ENCODE measurements at regions not wholly inside any gene's neighbourhood (a gene's known extent, or its start where the extent isn't known, plus 50 kb on each side); places are given as distances from the start of the nearest gene placed in this dataset.

DNA sequence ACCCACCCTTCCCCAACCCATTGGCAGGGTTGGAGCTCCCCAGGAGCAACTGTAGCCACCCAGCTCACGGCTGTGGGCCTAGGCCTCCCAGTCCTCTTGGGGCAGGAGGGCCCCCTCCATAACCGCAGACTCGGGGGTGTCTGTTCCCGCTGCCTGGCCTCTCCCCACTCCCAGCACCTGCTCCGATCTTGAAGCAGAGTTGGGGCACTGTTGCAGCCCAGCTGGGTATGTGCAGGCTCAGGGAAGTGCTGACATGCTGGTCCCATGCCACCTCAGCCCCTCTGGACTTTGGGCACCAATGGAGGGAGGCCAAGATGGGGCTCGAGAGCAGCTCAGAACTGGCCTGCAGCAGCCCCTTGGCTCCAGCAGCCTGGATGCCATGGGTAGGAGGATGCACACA, 54.8 kb upstream of the KRTAP11-1 start:
- H3K4me3 ChIP-seq, result no peak overlapping the region
- 81 to 88% (median 83%) methylated on average over 4 to 6 of the region's 6 CpGs for WGBS, 3 donors
- intact Hi-C loops (cut with DNase I), result no loop called here
- no peaks in the 10 kb centered on the region for H3K9me3 ChIP-seq
- TF ChIP-seq POLR2A (IDR thresholded peaks at IDR 0.05) (no peak), EP300 (IDR thresholded peaks at IDR 0.05) (no peak)
- TF ChIP-seq, protein P1, sequence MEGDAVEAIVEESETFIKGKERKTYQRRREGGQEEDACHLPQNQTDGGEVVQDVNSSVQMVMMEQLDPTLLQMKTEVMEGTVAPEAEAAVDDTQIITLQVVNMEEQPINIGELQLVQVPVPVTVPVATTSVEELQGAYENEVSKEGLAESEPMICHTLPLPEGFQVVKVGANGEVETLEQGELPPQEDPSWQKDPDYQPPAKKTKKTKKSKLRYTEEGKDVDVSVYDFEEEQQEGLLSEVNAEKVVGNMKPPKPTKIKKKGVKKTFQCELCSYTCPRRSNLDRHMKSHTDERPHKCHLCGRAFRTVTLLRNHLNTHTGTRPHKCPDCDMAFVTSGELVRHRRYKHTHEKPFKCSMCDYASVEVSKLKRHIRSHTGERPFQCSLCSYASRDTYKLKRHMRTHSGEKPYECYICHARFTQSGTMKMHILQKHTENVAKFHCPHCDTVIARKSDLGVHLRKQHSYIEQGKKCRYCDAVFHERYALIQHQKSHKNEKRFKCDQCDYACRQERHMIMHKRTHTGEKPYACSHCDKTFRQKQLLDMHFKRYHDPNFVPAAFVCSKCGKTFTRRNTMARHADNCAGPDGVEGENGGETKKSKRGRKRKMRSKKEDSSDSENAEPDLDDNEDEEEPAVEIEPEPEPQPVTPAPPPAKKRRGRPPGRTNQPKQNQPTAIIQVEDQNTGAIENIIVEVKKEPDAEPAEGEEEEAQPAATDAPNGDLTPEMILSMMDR (IDR thresholded peaks at IDR 0.05), result no peak
- H3K27me3 ChIP-seq, result no peaks in the 10 kb centered on the region
- H3K4me1 ChIP-seq (ENCODE audit: insufficient read depth), result no peaks in the 10 kb centered on the region
- no peaks in the 10 kb centered on the region for H3K36me3 ChIP-seq
- no peak overlapping the region for H3K27ac ChIP-seq
- no peak for DNase-seq

DNA sequence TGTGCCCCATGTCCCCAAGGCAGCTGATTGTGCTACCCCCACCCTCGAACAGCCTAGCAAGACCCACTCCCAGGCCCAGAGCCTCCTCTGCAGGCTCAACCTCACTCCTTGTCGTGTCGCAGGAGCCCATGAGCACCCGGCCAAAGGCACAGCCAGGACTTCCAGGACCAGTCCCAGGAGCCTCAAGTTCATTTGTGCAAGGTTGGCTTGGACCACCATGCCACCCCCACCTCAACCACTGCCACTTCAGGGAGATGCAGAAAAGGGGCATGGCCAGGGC, 54.4 kb upstream of the KRTAP11-1 start:
- Histone ChIP-seq H3K27ac (no peak overlapping the region), H3K9me3 (no peaks in the 10 kb centered on the region), H3K27me3 (no peaks in the 10 kb centered on the region), H3K4me3 (no peak overlapping the region), H3K36me3 (no peaks in the 10 kb centered on the region), H3K4me1 (ENCODE audit: insufficient read depth) (no peaks in the 10 kb centered on the region)
- WGBS, 3 donors, result 89 to 95% (median 90%) methylated on average over 4 of the region's 4 CpGs
- intact Hi-C loops (cut with DNase I), result no loop called here
- DNase-seq, result no peak
- TF ChIP-seq EP300 (IDR thresholded peaks at IDR 0.05) (no peak), POLR2A (IDR thresholded peaks at IDR 0.05) (no peak)
- TF ChIP-seq, protein P1 (IDR thresholded peaks at IDR 0.05), result no peak

DNA sequence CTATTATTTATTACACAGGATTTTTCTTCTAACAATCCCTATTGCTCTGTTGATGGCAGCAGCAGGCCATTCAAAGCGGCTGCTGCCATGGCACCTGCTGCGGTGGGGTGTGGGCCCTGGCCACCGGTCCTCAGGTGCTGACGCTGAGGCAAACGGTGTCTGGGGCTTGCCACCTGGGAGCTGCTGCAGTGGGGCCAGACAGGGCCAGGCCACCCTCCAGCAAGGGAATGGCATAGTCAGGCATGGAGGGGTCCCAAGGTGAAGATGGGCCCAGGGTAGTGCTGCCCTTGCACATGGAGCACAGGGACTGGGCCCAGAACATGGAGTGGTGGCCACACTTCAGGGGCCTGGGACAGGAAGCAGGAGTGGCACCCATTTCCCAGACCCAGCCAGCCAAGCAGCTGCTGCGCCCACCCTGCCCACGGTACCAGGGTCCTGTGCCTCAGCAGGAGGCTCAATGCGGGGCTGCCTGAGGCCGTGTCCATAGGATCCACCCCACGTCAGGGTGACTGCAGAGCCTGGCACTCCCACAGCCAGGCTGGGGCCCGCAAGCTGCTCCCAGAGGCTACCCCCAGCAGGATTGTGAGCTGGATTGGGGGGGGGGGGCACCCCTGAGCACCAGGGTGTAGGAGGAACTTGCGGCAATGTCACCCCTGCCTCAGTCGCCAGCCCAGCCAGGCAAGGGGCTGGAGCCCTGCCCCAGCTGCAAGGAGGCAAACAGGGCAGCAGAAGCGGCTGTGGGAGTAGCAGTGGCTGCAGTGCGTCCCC, 53.9 kb upstream of the KRTAP11-1 start:
- H3K4me1 ChIP-seq (ENCODE audit: insufficient read depth), result no peaks in the 10 kb centered on the region
- no peak for DNase-seq
- no peaks in the 10 kb centered on the region for H3K9me3 ChIP-seq
- no peak overlapping the region for H3K27ac ChIP-seq
- no peaks in the 10 kb centered on the region for H3K27me3 ChIP-seq
- intact Hi-C loops (cut with DNase I), result no loop called here
- TF ChIP-seq, protein P1 (IDR thresholded peaks at IDR 0.05), result no peak
- TF ChIP-seq POLR2A (IDR thresholded peaks at IDR 0.05), result no peak
- no peak for TF ChIP-seq EP300 (IDR thresholded peaks at IDR 0.05)
- no peak overlapping the region for H3K4me3 ChIP-seq
- 92 to 97% (median 93%) methylated on average over 11 to 15 of the region's 15 CpGs for WGBS, 3 donors
- no peaks in the 10 kb centered on the region for H3K36me3 ChIP-seq

DNA sequence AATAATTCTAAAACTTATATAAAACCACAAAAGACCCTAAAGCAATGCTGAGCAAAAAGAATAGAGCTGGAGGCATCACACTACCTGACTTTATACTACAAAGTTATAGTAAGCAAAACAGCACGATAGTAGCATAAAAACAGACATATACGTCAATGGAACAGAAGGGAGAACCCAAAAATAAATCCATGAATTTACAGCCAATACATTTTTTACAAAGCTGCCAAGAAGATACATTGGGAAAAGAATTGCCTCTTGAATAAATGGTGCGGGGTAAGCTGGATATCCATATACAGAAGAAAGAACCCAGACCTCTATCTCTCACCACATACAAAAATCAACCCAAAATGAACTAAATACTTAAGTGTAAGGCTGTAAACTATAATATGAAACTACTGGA, 51.3 kb upstream of the KRTAP11-1 start:
- intact Hi-C loops (cut with DNase I), result no loop called here
- H3K36me3 ChIP-seq, result no peaks in the 10 kb centered on the region
- 86 to 88% (median 87%) methylated on average over 3 of the region's 3 CpGs for WGBS, 3 donors
- TF ChIP-seq, protein P1 (IDR thresholded peaks at IDR 0.05), result no peak
- TF ChIP-seq POLR2A (IDR thresholded peaks at IDR 0.05), result no peak
- no peak for TF ChIP-seq EP300 (IDR thresholded peaks at IDR 0.05)
- H3K27ac ChIP-seq, result no peak overlapping the region
- H3K4me3 ChIP-seq, result no peak overlapping the region
- no peaks in the 10 kb centered on the region for H3K9me3 ChIP-seq
- DNase-seq, result no peak
- no peaks in the 10 kb centered on the region for H3K27me3 ChIP-seq
- H3K4me1 ChIP-seq (ENCODE audit: insufficient read depth), result no peaks in the 10 kb centered on the region
